ENCODE measurements at regions not wholly inside any gene's neighbourhood (a gene's known extent, or its start where the extent isn't known, plus 50 kb on each side); places are given as distances from the start of the nearest gene placed in this dataset.

GRCh38 chr5:103951776-103952175 is 389.2 kb upstream of the NUDT12 start:
- Mint-ChIP-seq H3K27ac (ENCODE audit: unreplicated experiment) (no peak overlapping the region), H3K9me3 (ENCODE audit: low read depth, unreplicated experiment) (peaks cover 2% of the 10 kb centered on the region), H3K4me1 (ENCODE audit: low read depth, unreplicated experiment) (no peaks in the 10 kb centered on the region), H3K4me3 (ENCODE audit: low read depth, unreplicated experiment) (no peak overlapping the region), H3K36me3 (ENCODE audit: insufficient read depth, unreplicated experiment) (no peaks in the 10 kb centered on the region), H3K27me3 (ENCODE audit: unreplicated experiment) (no peaks in the 10 kb centered on the region)
- TF ChIP-seq CTCF (IDR thresholded peaks at IDR 0.05; ENCODE audit: unreplicated experiment): no peak
- CTCF ChIA-PET: no interaction called here
- no TSS peak for BruUV-seq (replicated peaks)
- intact Hi-C loops (cut with micrococcal nuclease; ENCODE audit: unreplicated experiment): no loop called here
- no peak for DNase-seq

GRCh38 chr5:103943230-103943629 is 380.6 kb upstream of the NUDT12 start:
- TF ChIP-seq CTCF (IDR thresholded peaks at IDR 0.05; ENCODE audit: unreplicated experiment): no peak
- intact Hi-C loops (cut with micrococcal nuclease; ENCODE audit: unreplicated experiment): loop anchor here (5.0 to 10.0 kb wide), 3 partner anchors 119 to 472 kb away; no protein-coding TSS in a partner anchor
- no peaks in the 10 kb centered on the region for H3K27me3 Mint-ChIP-seq (ENCODE audit: unreplicated experiment)
- no peaks in the 10 kb centered on the region for H3K36me3 Mint-ChIP-seq (ENCODE audit: insufficient read depth, unreplicated experiment)
- no TSS peak for BruUV-seq (replicated peaks)
- H3K9me3 Mint-ChIP-seq (ENCODE audit: low read depth, unreplicated experiment): no peaks in the 10 kb centered on the region
- DNase-seq: no peak
- H3K4me1 Mint-ChIP-seq (ENCODE audit: low read depth, unreplicated experiment): no peaks in the 10 kb centered on the region
- no peak overlapping the region for H3K4me3 Mint-ChIP-seq (ENCODE audit: low read depth, unreplicated experiment)
- no peak overlapping the region for H3K27ac Mint-ChIP-seq (ENCODE audit: unreplicated experiment)
- CTCF ChIA-PET: interaction anchor here (0.6 to 0.7 kb wide), 2 partner anchors 23 to 235 kb away, joined by 3 to 4 read pairs; no protein-coding TSS in a partner anchor

GRCh38 chr5:103942587-103943186 is 380.1 kb upstream of the NUDT12 start:
- intact Hi-C loops (cut with micrococcal nuclease; ENCODE audit: unreplicated experiment): loop anchor here (5.0 to 10.0 kb wide), 3 partner anchors 120 to 472 kb away; no protein-coding TSS in a partner anchor
- BruUV-seq (replicated peaks): no TSS peak

GRCh38 chr5:103941596-103941995 is 379.0 kb upstream of the NUDT12 start:
- H3K27ac Mint-ChIP-seq (ENCODE audit: unreplicated experiment): no peak overlapping the region
- no peaks in the 10 kb centered on the region for H3K4me1 Mint-ChIP-seq (ENCODE audit: low read depth, unreplicated experiment)
- H3K27me3 Mint-ChIP-seq (ENCODE audit: unreplicated experiment): no peaks in the 10 kb centered on the region
- BruUV-seq (replicated peaks): no TSS peak
- H3K36me3 Mint-ChIP-seq (ENCODE audit: insufficient read depth, unreplicated experiment): no peaks in the 10 kb centered on the region
- CTCF ChIA-PET: no interaction called here
- intact Hi-C loops (cut with micrococcal nuclease; ENCODE audit: unreplicated experiment): loop anchor here (5.0 to 10.0 kb wide), 3 partner anchors 121 to 473 kb away; no protein-coding TSS in a partner anchor
- no peaks in the 10 kb centered on the region for H3K9me3 Mint-ChIP-seq (ENCODE audit: low read depth, unreplicated experiment)
- no peak for TF ChIP-seq CTCF (IDR thresholded peaks at IDR 0.05; ENCODE audit: unreplicated experiment)
- no peak for DNase-seq
- no peak overlapping the region for H3K4me3 Mint-ChIP-seq (ENCODE audit: low read depth, unreplicated experiment)

More at GRCh38 chr5:103942587-103943186, 380.1 kb upstream of the NUDT12 start:
- no peak for TF ChIP-seq CTCF (IDR thresholded peaks at IDR 0.05; ENCODE audit: unreplicated experiment)
- Mint-ChIP-seq H3K4me3 (ENCODE audit: low read depth, unreplicated experiment) (no peak overlapping the region), H3K4me1 (ENCODE audit: low read depth, unreplicated experiment) (no peaks in the 10 kb centered on the region), H3K27ac (ENCODE audit: unreplicated experiment) (no peak overlapping the region), H3K27me3 (ENCODE audit: unreplicated experiment) (no peaks in the 10 kb centered on the region), H3K9me3 (ENCODE audit: low read depth, unreplicated experiment) (no peaks in the 10 kb centered on the region), H3K36me3 (ENCODE audit: insufficient read depth, unreplicated experiment) (no peaks in the 10 kb centered on the region)
- DNase-seq: no peak
- CTCF ChIA-PET: interaction anchor here (0.5 to 0.7 kb wide), 3 partner anchors 23 to 236 kb away, joined by 3 to 5 read pairs (median 4); no protein-coding TSS in a partner anchor

Measured in Calu3 (cell line).